ENCODE measurements at regions not wholly inside any gene's neighbourhood (a gene's known extent, or its start where the extent isn't known, plus 50 kb on each side); places are given as distances from the start of the nearest gene placed in this dataset.
A peak's percentile ranks its signal among the peaks of the same experiment; 100 is the strongest.

- TF ChIP-seq CTCF (IDR thresholded peaks at IDR 0.05), result peak; percentile 65 to 87 (median 81)
- no peak for TF ChIP-seq EP300 (IDR thresholded peaks at IDR 0.05)
- TF ChIP-seq POLR2AphosphoS5 (IDR thresholded peaks at IDR 0.05), result no peak
Measured at GRCh38 chr20:12012241-12013222, 94.8 kb downstream of the BTBD3 start.

All from upper lobe of left lung (tissue), 4 donors.